Gastrocnemius medialis (tissue), 4 donors: ENCODE measurements at regions not wholly inside any gene's neighbourhood (a gene's known extent, or its start where the extent isn't known, plus 50 kb on each side); places are given as distances from the start of the nearest gene placed in this dataset.

Source experiments
- ATAC-seq, 2 donors: fragments of 150-250 bp; one replicate each; pipeline ENCODE4 v1.9.1; 2016
- DNase-seq, 2 donors: peaks; one replicate each; pipeline ENCODE4 v3.0.0-alpha.2; 2019
- H3K27ac ChIP-seq, 4 donors: fragments of 200-600 bp; sonication (generic); 1 replicate in 1 of 4; 2 replicates in 3 of 4; pipeline ENCODE4 v1.5.1; 2016 to 2018; ENCODE audit warnings: mild to moderate bottlenecking in 2 of 4, moderate library complexity in 1 of 4
- H3K27me3 ChIP-seq, 3 donors: fragments of 200-600 bp; sonication (generic) in 2 of 3; 1 replicate in 1 of 3; 2 replicates in 2 of 3; pipeline versions ENCODE4 v1.5.1 to v1.6.0; 2016 to 2019; ENCODE audit warnings: mild to moderate bottlenecking in 1 of 3, moderate library complexity in 1 of 3
- H3K36me3 ChIP-seq, 2 donors: fragments of 200-600 bp; sonication (generic) in 1 of 2; one replicate each; pipeline ENCODE4 v1.5.1; 2017 to 2018
- H3K4me1 ChIP-seq, 2 donors: fragments of 200-600 bp; sonication (generic) in 1 of 2; one replicate each; pipeline ENCODE4 v1.5.1; 2016 to 2017; ENCODE audit warnings: mild to moderate bottlenecking in 2 of 2
- H3K4me3 ChIP-seq, 4 donors: fragments of 200-600 bp; sonication (generic) in 3 of 4; 1 replicate in 1 of 4; 2 replicates in 3 of 4; pipeline ENCODE4 v1.5.1; 2016 to 2019; ENCODE audit warnings: mild to moderate bottlenecking in 2 of 4
- H3K9me3 ChIP-seq, 3 donors: fragments of 200-600 bp; sonication (generic) in 2 of 3; 1 replicate in 1 of 3; 2 replicates in 2 of 3; pipeline ENCODE4 v1.5.1; 2016 to 2019
- CTCF ChIP-seq, 5 experiments: fragments of 450-650 bp in 3 of 5; fragments of 200-600 bp in 2 of 5; sonication (generic) in 2 of 5; IDR thresholded peaks in 4 of 5; conservative IDR thresholded peaks in 1 of 5; 1 replicate in 4 of 5; 2 replicates in 1 of 5; pipeline ENCODE4 v1.5.1; 2016 to 2019; ENCODE audit warnings: antibody characterized with exemption in 5 of 5, mild to moderate bottlenecking in 3 of 5, moderate library complexity in 3 of 5
- POLR2A ChIP-seq, 2 donors: fragments of 450-650 bp; IDR thresholded peaks; one replicate each; pipeline ENCODE4 v1.6.1; 2017; ENCODE audit warnings: antibody characterized with exemption in 2 of 2, mild to moderate bottlenecking in 2 of 2, moderate library complexity in 2 of 2
- in situ Hi-C, 4 donors: fragments of 200-750 bp; cut with MboI; loops; one replicate each; pipeline versions ENCODE4 v1.15.0 to v1.8.0; 2017; ENCODE audit warnings: low sequenced_read_pairs in 4 of 4
- intact Hi-C: fragments of 100-400 bp; cut with DNase I; formaldehyde crosslinking; loops from one replicate; pipeline ENCODE4 v1.15.1; 2023; ENCODE audit warnings: low total_unique reads

GRCh38 chrX:124726881-124727280 lies 380.5 kb downstream of the SH2D1A start:
- no peaks in the 10 kb centered on the region for H3K4me1 ChIP-seq
- no peaks in the 10 kb centered on the region for H3K27me3 ChIP-seq
- DNase-seq = no peak
- no peaks in the 10 kb centered on the region for H3K36me3 ChIP-seq
- no peak overlapping the region for H3K4me3 ChIP-seq
- in situ Hi-C loops = no loop called here
- no peaks in the 10 kb centered on the region for H3K9me3 ChIP-seq
- TF ChIP-seq CTCF (IDR thresholded peaks at IDR 0.05 in 4 of 5, conservative IDR thresholded peaks at IDR 0.05 in 1 of 5) = no peak
- TF ChIP-seq POLR2A (IDR thresholded peaks at IDR 0.05) = no peak
- H3K27ac ChIP-seq = no peak overlapping the region
- intact Hi-C loops = no loop called here
- ATAC-seq = no peak

GRCh38 chrX:124736553-124737270 lies 390.3 kb downstream of the SH2D1A start:
- Histone ChIP-seq H3K9me3 (no peaks in the 10 kb centered on the region), H3K4me3 (no peak overlapping the region), H3K27me3 (no peaks in the 10 kb centered on the region), H3K36me3 (no peaks in the 10 kb centered on the region), H3K27ac (no peak overlapping the region), H3K4me1 (no peaks in the 10 kb centered on the region)
- in situ Hi-C loops (no loop called here), intact Hi-C loops (no loop called here)
- DNase-seq = no peak
- TF ChIP-seq CTCF (IDR thresholded peaks at IDR 0.05 in 4 of 5, conservative IDR thresholded peaks at IDR 0.05 in 1 of 5) (no peak), POLR2A (IDR thresholded peaks at IDR 0.05) (no peak)
- no peak for ATAC-seq

DNA sequence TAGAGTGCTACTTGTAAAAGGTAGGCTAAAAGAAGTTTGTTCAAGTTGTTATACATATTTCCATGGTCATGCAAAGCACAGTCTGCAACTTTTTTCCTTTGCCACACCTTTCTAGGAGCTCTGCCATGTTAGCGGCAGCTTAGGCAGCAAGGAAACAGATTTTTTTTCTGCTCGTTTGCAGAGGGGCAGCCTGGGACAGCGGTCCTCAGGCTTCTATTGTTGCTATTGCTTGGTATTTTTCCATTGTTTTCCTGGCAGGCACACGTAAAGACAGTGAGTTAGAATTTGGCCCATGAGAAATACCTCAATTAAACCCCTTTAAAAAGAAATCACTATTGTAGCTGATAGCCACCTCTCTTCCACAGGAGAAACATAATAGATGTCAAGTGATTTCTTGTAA lies 391.4 kb downstream of the SH2D1A start:
- ATAC-seq = no peak
- no peak overlapping the region for H3K27ac ChIP-seq
- no peak for TF ChIP-seq CTCF (IDR thresholded peaks at IDR 0.05 in 4 of 5, conservative IDR thresholded peaks at IDR 0.05 in 1 of 5)
- TF ChIP-seq POLR2A (IDR thresholded peaks at IDR 0.05) = no peak

GRCh38 chrX:124747295-124747694 lies 400.9 kb downstream of the SH2D1A start:
- Histone ChIP-seq H3K4me1 (no peaks in the 10 kb centered on the region), H3K27ac (no peak overlapping the region), H3K27me3 (no peaks in the 10 kb centered on the region), H3K4me3 (no peak overlapping the region), H3K9me3 (no peaks in the 10 kb centered on the region), H3K36me3 (no peaks in the 10 kb centered on the region)
- ATAC-seq = no peak
- no peak for TF ChIP-seq CTCF (IDR thresholded peaks at IDR 0.05 in 4 of 5, conservative IDR thresholded peaks at IDR 0.05 in 1 of 5)
- no peak for TF ChIP-seq POLR2A (IDR thresholded peaks at IDR 0.05)
- no peak for DNase-seq
- intact Hi-C loops (no loop called here), in situ Hi-C loops (no loop called here)

More for the DNA sequence above, 391.4 kb downstream of the SH2D1A start:
- intact Hi-C loops (no loop called here), in situ Hi-C loops (no loop called here)
- no peaks in the 10 kb centered on the region for H3K4me1 ChIP-seq
- no peaks in the 10 kb centered on the region for H3K36me3 ChIP-seq
- H3K4me3 ChIP-seq = no peak overlapping the region
- no peaks in the 10 kb centered on the region for H3K27me3 ChIP-seq
- DNase-seq = no peak
- H3K9me3 ChIP-seq = no peaks in the 10 kb centered on the region

- ATAC-seq (no peak), DNase-seq (no peak)
- Histone ChIP-seq H3K9me3 (no peaks in the 10 kb centered on the region), H3K36me3 (no peaks in the 10 kb centered on the region), H3K27me3 (no peaks in the 10 kb centered on the region), H3K27ac (no peak overlapping the region), H3K4me3 (no peak overlapping the region), H3K4me1 (no peaks in the 10 kb centered on the region)
- in situ Hi-C loops (no loop called here), intact Hi-C loops (no loop called here)
- TF ChIP-seq CTCF (IDR thresholded peaks at IDR 0.05 in 4 of 5, conservative IDR thresholded peaks at IDR 0.05 in 1 of 5) (no peak), POLR2A (IDR thresholded peaks at IDR 0.05) (no peak)
Measured at GRCh38 chrX:124764354-124764753, 418.0 kb downstream of the SH2D1A start.
